Astrocyte (in vitro differentiated cells and primary cell): ENCODE measurements at regions not wholly inside any gene's neighbourhood (a gene's known extent, or its start where the extent isn't known, plus 50 kb on each side); places are given as distances from the start of the nearest gene placed in this dataset.

Experiments
- DNase-seq: peaks from one replicate; pipeline ENCODE4 v3.0.0-alpha.2; 2010; ENCODE audit warnings: low read depth
- FAIRE-seq: peaks from 2 replicates; lab custom pipeline; 2011; peaks lifted over from hg19 to GRCh38; lab: Jason Lieb, UNC
- H2AFZ ChIP-seq: 2 replicates; pipeline ENCODE4 v1.6.0; 2012; ENCODE audit warnings: low read depth, low read length, inconsistent platforms
- H3K27ac ChIP-seq: 2 replicates; pipeline ENCODE4 v1.5.1; 2011; ENCODE audit warnings: low read depth, low read length, inconsistent platforms
- H3K27me3 ChIP-seq: 2 replicates; pipeline ENCODE4 v1.6.0; 2011; ENCODE audit warnings: low read length, inconsistent platforms; ENCODE audit not compliant: insufficient read depth
- H3K36me3 ChIP-seq: 2 replicates; pipeline ENCODE4 v1.5.1; 2011; ENCODE audit warnings: low read length, inconsistent platforms; ENCODE audit not compliant: insufficient read depth
- H3K4me1 ChIP-seq: 2 replicates; pipeline ENCODE4 v1.5.1; 2011; ENCODE audit warnings: low read length, inconsistent platforms; ENCODE audit not compliant: insufficient read depth
- H3K4me2 ChIP-seq: 2 replicates; pipeline ENCODE4 v1.6.0; 2012; ENCODE audit warnings: low read length, inconsistent platforms
- H3K4me3 ChIP-seq: 2 replicates; pipeline ENCODE4 v1.5.1; 2011; ENCODE audit warnings: low read depth, mild to moderate bottlenecking, low read length, inconsistent platforms; ENCODE audit not compliant: insufficient read depth
- H3K79me2 ChIP-seq: 2 replicates; pipeline ENCODE4 v1.6.0; 2012; ENCODE audit warnings: mild to moderate bottlenecking, low read length, inconsistent platforms; ENCODE audit not compliant: insufficient read depth
- H3K9ac ChIP-seq: 2 replicates; pipeline ENCODE4 v1.6.0; 2012; ENCODE audit warnings: mild to moderate bottlenecking, low read length, inconsistent platforms
- H3K9me3 ChIP-seq: 2 replicates; pipeline ENCODE4 v1.5.1; 2012; ENCODE audit warnings: low read depth, mild to moderate bottlenecking, low read length, inconsistent platforms; ENCODE audit not compliant: insufficient read depth
- H4K20me1 ChIP-seq: 2 replicates; pipeline ENCODE4 v1.6.0; 2012; ENCODE audit warnings: low read length, inconsistent platforms; ENCODE audit not compliant: insufficient read depth
- H3K27ac Mint-ChIP-seq: one replicate; pipeline ENCODE4 v1.8.0; 2021; ENCODE audit warnings: mild to moderate bottlenecking, mixed read lengths; ENCODE audit not compliant: unreplicated experiment
- H3K27me3 Mint-ChIP-seq: one replicate; pipeline ENCODE4 v1.8.0; 2021; ENCODE audit warnings: low read depth, mixed read lengths; ENCODE audit not compliant: unreplicated experiment
- H3K36me3 Mint-ChIP-seq: one replicate; pipeline ENCODE4 v1.8.0; 2021; ENCODE audit warnings: low read depth, mixed read lengths; ENCODE audit not compliant: unreplicated experiment
- H3K4me1 Mint-ChIP-seq: one replicate; pipeline ENCODE4 v1.8.0; 2021; ENCODE audit warnings: low read depth, mixed read lengths; ENCODE audit not compliant: unreplicated experiment
- H3K4me3 Mint-ChIP-seq: one replicate; pipeline ENCODE4 v1.8.0; 2021; ENCODE audit warnings: mild to moderate bottlenecking, moderate library complexity, mixed read lengths; ENCODE audit not compliant: unreplicated experiment
- H3K9me3 Mint-ChIP-seq: one replicate; pipeline ENCODE4 v1.8.0; 2021; ENCODE audit warnings: mild to moderate bottlenecking, mixed read lengths; ENCODE audit not compliant: unreplicated experiment
- CTCF ChIP-seq: IDR thresholded peaks from 2 replicates; pipeline ENCODE4 v1.5.1; 2011; ENCODE audit warnings: low read depth, mild to moderate bottlenecking, inconsistent platforms, low read length, moderate library complexity; ENCODE audit not compliant: insufficient read depth
- EZH2 ChIP-seq: IDR thresholded peaks from 2 replicates; pipeline ENCODE4 v1.6.1; 2012; ENCODE audit warnings: mild to moderate bottlenecking, low read length, inconsistent platforms; ENCODE audit not compliant: insufficient read depth

DNA sequence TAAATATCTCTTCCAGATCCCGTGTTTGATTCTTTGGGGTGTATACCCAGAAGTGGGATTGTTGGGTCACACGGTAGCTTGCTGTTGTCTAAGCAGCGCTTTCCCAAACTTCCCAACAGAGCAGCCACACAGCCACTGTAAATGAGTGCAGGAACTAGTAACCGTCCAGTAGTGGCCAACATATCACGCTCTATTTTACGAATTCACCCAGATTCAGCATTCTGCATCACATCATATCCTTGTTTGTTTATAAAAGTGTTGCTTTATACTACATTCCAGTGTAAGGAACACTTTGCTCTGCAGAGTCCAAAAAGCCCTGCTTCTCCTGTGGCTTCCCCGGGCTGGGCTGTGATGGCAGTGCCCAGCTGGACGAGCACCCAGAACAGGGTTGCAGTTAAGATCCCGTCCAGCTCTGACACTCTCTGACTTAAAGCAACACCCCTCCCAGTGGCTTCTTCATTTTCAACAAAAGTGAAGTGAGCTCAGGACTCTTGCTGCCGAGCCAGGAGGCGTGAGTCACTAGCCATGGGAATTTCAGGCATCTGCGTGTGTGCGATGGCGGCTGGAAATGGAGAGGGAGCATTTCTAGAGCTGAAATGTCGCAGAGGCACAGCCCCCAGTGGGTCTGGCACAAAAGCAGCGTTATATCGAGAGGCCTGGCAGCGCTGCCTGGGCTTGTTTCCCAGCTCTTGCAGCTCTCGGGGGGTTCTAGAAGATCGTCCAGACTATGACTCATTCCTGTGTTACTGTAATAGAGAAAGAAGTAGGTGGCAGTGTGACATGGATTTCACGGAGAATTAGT is 216.3 kb upstream of the ECI2 start:
- TF ChIP-seq CTCF (no peak), EZH2 (no peak)
- peak overlapping the region; percentile 68 for H2AFZ ChIP-seq

GRCh38 chr6:4350567-4351519 is 215.5 kb upstream of the ECI2 start:
- FAIRE-seq = no peak
- peak overlapping the region; percentile 90 for H3K27ac ChIP-seq

More for the DNA sequence above, 216.3 kb upstream of the ECI2 start:
- FAIRE-seq = peak; percentile 56
- Mint-ChIP-seq H3K9me3 (peaks cover 3% of the 10 kb centered on the region), H3K27ac (peak overlapping the region; percentile 98), H3K4me3 (peak overlapping the region; percentile 18), H3K27me3 (no peaks in the 10 kb centered on the region), H3K36me3 (no peaks in the 10 kb centered on the region), H3K4me1 (peaks cover 53% of the 10 kb centered on the region)
- peak overlapping the region; percentile 78 for H3K4me2 ChIP-seq
- peak overlapping the region; percentile 68 for H3K9ac ChIP-seq
- H3K27me3 ChIP-seq = no peaks in the 10 kb centered on the region
- H3K4me3 ChIP-seq = peak overlapping the region; percentile 40
- H3K36me3 ChIP-seq = no peaks in the 10 kb centered on the region
- no peaks in the 10 kb centered on the region for H4K20me1 ChIP-seq
- no peaks in the 10 kb centered on the region for H3K79me2 ChIP-seq
- peaks cover 46% of the 10 kb centered on the region for H3K4me1 ChIP-seq
- no peaks in the 10 kb centered on the region for H3K9me3 ChIP-seq
- DNase-seq = peak; percentile 94
- peak overlapping the region; percentile 90 for H3K27ac ChIP-seq

More at GRCh38 chr6:4350567-4351519, 215.5 kb upstream of the ECI2 start:
- peaks cover 3% of the 10 kb centered on the region for H3K9me3 Mint-ChIP-seq
- Histone ChIP-seq H3K9ac (peak overlapping the region; percentile 68), H3K9me3 (no peaks in the 10 kb centered on the region), H4K20me1 (no peaks in the 10 kb centered on the region), H2AFZ (no peak overlapping the region), H3K4me2 (peak overlapping the region; percentile 78), H3K27me3 (no peaks in the 10 kb centered on the region), H3K4me1 (peaks cover 46% of the 10 kb centered on the region), H3K36me3 (no peaks in the 10 kb centered on the region), H3K4me3 (peak overlapping the region; percentile 21), H3K79me2 (no peaks in the 10 kb centered on the region)
- DNase-seq = peak; percentile 43
- H3K27ac Mint-ChIP-seq = peak overlapping the region; percentile 98
- H3K36me3 Mint-ChIP-seq = no peaks in the 10 kb centered on the region
- H3K4me3 Mint-ChIP-seq = peak overlapping the region; percentile 18
- no peaks in the 10 kb centered on the region for H3K27me3 Mint-ChIP-seq
- H3K4me1 Mint-ChIP-seq = peaks cover 49% of the 10 kb centered on the region
- TF ChIP-seq CTCF (no peak), EZH2 (no peak)
